MM.1S (cell line): ENCODE measurements at regions not wholly inside any gene's neighbourhood (a gene's known extent, or its start where the extent isn't known, plus 50 kb on each side); places are given as distances from the start of the nearest gene placed in this dataset.

Experiments
- CTCF ChIP-seq: fragments of 300-600 bp; sonication (generic); IDR thresholded peaks from 2 replicates; pipeline ENCODE4 v1.5.1; 2016; ENCODE audit warnings: antibody characterized with exemption, low read length, mixed read lengths
- EZH2 ChIP-seq: fragments of 300-600 bp; sonication (generic); optimal IDR thresholded peaks from 2 replicates; pipeline ENCODE3; 2017; ENCODE audit warnings: low read depth, mild to moderate bottlenecking, antibody characterized with exemption, low read length, mixed read lengths
- EZH2phosphoT487 ChIP-seq: fragments of 300-600 bp; sonication (generic); IDR thresholded peaks from 2 replicates; pipeline ENCODE4 v1.6.1; 2018; ENCODE audit warnings: antibody characterized with exemption, low read length

- no peak for TF ChIP-seq CTCF
- TF ChIP-seq EZH2: no peak
- no peak for TF ChIP-seq EZH2phosphoT487
Measured at GRCh38 chr6:131366223-131366622, 206.8 kb upstream of the ARG1 start.
